Tibial nerve (tissue), 4 donors: ENCODE measurements at regions not wholly inside any gene's neighbourhood (a gene's known extent, or its start where the extent isn't known, plus 50 kb on each side); places are given as distances from the start of the nearest gene placed in this dataset.

Source experiments
- DNase-seq, 2 donors: peaks; one replicate each; pipeline ENCODE4 v3.0.0-alpha.2; 2019; ENCODE audit warnings: low spot score in 2 of 2
- H3K27ac ChIP-seq, 4 donors: fragments of 200-600 bp; sonication (generic) in 3 of 4; one replicate each; pipeline ENCODE4 v1.5.1; 2017 to 2019; ENCODE audit warnings: mild to moderate bottlenecking in 1 of 4
- H3K27me3 ChIP-seq, 2 donors: fragments of 200-600 bp; sonication (generic) in 1 of 2; one replicate each; pipeline versions ENCODE4 v1.5.1 to v1.6.0; 2017 to 2019
- H3K36me3 ChIP-seq, 3 donors: fragments of 200-600 bp; sonication (generic); one replicate each; pipeline ENCODE4 v1.5.1; 2018 to 2019
- H3K4me1 ChIP-seq, 4 donors: fragments of 200-600 bp; sonication (generic) in 3 of 4; one replicate each; pipeline ENCODE4 v1.5.1; 2017 to 2019
- H3K4me3 ChIP-seq, 4 donors: fragments of 200-600 bp; sonication (generic) in 3 of 4; one replicate each; pipeline ENCODE4 v1.5.1; 2017 to 2019; ENCODE audit warnings: mild to moderate bottlenecking in 1 of 4, moderate library complexity in 1 of 4
- H3K9me3 ChIP-seq, 4 donors: fragments of 200-600 bp; sonication (generic) in 3 of 4; one replicate each; pipeline ENCODE4 v1.5.1; 2017 to 2019
- EP300 ChIP-seq, 2 donors: sonication (generic); formaldehyde crosslinking; IDR thresholded peaks; one replicate each; pipeline ENCODE4 v1.6.1; 2017; ENCODE audit warnings: antibody characterized with exemption in 2 of 2, mild to moderate bottlenecking in 1 of 2
- POLR2A ChIP-seq, 2 donors: fragments of 450-650 bp; IDR thresholded peaks; one replicate each; pipeline ENCODE4 v1.6.1; 2017; ENCODE audit warnings: antibody characterized with exemption in 2 of 2, mild to moderate bottlenecking in 2 of 2, moderate library complexity in 2 of 2
- WGBS, 2 donors: methylation state at CpG; one replicate each; pipeline ENCODE4 v1.1.5; 2018; 5-methylcytosine and 5-hydroxymethylcytosine counted together
- TF ChIP-seq, protein P1 (sequence below), 5 experiments: fragments of 200-600 bp in 3 of 5; fragments of 450-650 bp in 2 of 5; sonication (generic) in 3 of 5; IDR thresholded peaks; one replicate each; pipeline ENCODE4 v1.5.1; 2016 to 2019; ENCODE audit warnings: antibody characterized with exemption in 5 of 5, mild to moderate bottlenecking in 3 of 5, moderate library complexity in 2 of 5

DNA sequence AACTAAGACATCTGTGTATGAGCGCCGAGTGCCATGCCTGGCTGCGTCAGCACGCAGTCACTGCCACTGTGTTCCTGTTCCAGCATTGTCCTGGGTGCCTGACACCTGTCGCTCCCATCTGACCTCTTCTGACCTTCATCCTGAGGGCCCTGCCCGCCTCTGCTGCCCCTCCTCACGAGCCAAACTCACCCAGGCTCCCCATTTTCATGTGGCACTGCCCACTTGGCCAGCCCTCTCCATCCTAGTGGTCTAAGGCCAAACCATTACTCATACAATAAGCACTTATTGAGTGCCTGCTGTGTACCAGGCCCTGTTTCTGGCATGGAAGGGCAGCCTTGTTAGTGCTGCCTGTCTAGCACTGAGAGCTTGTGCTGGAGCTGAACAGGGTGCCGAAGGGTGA, 77.2 kb upstream of the PCBD1 start:
- Histone ChIP-seq H3K27ac (no peak overlapping the region), H3K4me1 (no peaks in the 10 kb centered on the region), H3K4me3 (no peak overlapping the region), H3K36me3 (no peaks in the 10 kb centered on the region), H3K27me3 (no peaks in the 10 kb centered on the region), H3K9me3 (peaks cover 0 to 2% (median 0%) of the 10 kb centered on the region in 4 donors)
- DNase-seq: no peak
- TF ChIP-seq, protein P1, sequence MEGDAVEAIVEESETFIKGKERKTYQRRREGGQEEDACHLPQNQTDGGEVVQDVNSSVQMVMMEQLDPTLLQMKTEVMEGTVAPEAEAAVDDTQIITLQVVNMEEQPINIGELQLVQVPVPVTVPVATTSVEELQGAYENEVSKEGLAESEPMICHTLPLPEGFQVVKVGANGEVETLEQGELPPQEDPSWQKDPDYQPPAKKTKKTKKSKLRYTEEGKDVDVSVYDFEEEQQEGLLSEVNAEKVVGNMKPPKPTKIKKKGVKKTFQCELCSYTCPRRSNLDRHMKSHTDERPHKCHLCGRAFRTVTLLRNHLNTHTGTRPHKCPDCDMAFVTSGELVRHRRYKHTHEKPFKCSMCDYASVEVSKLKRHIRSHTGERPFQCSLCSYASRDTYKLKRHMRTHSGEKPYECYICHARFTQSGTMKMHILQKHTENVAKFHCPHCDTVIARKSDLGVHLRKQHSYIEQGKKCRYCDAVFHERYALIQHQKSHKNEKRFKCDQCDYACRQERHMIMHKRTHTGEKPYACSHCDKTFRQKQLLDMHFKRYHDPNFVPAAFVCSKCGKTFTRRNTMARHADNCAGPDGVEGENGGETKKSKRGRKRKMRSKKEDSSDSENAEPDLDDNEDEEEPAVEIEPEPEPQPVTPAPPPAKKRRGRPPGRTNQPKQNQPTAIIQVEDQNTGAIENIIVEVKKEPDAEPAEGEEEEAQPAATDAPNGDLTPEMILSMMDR (IDR thresholded peaks at IDR 0.05): no peak
- no peak for TF ChIP-seq EP300 (IDR thresholded peaks at IDR 0.05)
- 93 to 95% methylated on average over 8 of the region's 8 CpGs for WGBS, 2 donors

DNA sequence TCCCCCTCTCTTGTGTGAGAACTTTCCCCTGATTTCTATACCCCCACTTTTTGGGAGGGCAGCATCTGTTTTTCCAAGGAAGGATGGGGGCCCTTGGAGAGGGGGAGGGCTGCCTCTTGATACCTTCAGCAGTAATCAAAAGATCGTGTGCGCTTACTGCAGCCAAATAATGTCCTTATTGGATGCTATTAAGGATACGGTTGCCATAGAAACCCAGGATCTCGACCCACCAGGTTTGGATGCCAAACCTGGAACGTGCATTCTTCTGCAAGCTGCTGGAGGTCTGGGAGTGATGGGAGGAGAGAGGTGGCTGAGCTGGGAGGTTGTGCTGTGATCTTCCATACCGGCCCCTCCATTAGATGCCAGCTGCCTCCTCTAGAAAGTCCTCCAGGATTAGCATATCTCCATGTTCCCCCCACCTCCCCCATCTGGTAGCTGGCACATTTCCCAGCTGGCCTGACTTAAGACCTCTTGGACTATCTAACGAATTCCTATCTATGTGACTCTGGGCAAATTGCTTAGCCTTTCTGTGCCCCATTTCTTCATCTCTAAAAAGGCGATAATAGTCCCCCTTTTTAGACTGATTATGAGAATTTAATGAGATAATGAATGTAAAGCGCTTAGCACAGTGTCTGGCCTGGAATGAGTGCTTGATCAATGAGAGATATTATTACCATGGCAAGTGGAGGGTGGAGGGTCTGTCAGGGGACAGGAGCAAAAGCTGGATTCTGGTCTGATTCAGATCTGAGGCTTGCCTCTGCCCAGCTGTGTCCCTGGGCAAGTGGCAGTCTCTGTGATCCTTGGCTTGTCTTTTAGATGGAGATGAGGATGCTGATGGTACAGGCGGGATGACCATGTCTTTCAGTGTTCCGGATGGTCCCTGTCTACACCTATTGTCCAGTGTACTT, 78.5 kb upstream of the PCBD1 start:
- Histone ChIP-seq H3K9me3 (peaks cover 0 to 15% (median under 1%) of the 10 kb centered on the region in 4 donors), H3K4me1 (no peaks in the 10 kb centered on the region), H3K36me3 (no peaks in the 10 kb centered on the region), H3K4me3 (no peak overlapping the region), H3K27me3 (no peaks in the 10 kb centered on the region), H3K27ac (no peak overlapping the region)
- 66 to 70% methylated on average over 9 to 11 of the region's 11 CpGs for WGBS, 2 donors
- TF ChIP-seq POLR2A (IDR thresholded peaks at IDR 0.05): no peak
- TF ChIP-seq, protein P1 (IDR thresholded peaks at IDR 0.05): no peak
- no peak for TF ChIP-seq EP300 (IDR thresholded peaks at IDR 0.05)
- no peak for DNase-seq

DNA sequence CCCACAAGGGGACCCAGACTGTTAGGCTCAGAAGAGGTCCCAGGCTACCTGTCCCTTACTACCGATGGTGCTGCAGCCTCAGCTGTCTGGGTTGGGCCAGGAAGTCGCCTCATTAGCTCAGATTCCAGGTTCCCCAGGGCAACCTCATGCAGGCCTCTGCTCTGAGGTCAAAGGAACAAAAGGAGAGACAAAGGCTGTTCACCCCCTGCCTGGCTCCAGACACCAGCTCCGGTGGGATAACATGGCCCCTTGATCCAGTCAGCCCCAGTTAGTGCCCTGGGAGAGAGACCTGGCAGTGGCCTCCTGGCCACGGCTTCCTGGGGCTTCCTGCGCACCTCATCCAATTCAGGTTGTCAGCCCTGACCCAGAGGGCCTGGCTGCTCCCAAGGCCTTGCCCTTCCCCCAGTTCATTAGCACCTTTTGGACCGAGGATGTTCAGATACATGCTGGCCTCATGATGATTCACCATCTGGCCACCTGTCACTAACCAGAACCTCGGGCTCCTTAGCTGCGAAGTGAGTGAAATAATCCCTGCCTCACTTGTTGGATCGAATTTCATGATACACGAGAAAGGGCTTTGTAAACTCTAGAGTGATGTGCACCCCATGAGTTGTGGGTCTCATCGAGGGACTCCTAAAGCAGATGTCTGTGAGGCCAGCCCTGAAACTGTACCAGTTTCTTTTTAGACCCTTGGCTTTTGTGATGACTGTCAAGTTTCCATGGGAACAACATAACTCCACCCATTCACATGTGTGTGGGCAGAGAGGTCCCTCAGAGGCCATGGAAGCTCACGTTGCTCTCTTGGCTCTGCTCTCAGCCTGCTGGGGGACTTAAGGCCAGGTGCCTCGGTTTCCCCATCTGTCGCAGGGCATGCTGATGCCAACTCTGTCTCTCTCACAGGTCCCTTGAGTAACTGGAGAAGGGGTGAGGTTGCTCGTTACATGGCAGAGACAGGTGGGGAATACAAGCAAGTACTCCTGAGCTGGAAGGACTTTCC, 79.5 kb upstream of the PCBD1 start:
- Histone ChIP-seq H3K27me3 (no peaks in the 10 kb centered on the region), H3K36me3 (no peaks in the 10 kb centered on the region), H3K4me1 (no peaks in the 10 kb centered on the region), H3K27ac (no peak overlapping the region), H3K4me3 (no peak overlapping the region), H3K9me3 (peaks cover 0 to 24% (median 3%) of the 10 kb centered on the region in 4 donors)
- TF ChIP-seq, protein P1 (IDR thresholded peaks at IDR 0.05): no peak
- TF ChIP-seq POLR2A (IDR thresholded peaks at IDR 0.05) (no peak), EP300 (IDR thresholded peaks at IDR 0.05) (no peak)
- no peak for DNase-seq
- WGBS, 2 donors: 55 to 58% methylated on average over 13 to 15 of the region's 15 CpGs

DNA sequence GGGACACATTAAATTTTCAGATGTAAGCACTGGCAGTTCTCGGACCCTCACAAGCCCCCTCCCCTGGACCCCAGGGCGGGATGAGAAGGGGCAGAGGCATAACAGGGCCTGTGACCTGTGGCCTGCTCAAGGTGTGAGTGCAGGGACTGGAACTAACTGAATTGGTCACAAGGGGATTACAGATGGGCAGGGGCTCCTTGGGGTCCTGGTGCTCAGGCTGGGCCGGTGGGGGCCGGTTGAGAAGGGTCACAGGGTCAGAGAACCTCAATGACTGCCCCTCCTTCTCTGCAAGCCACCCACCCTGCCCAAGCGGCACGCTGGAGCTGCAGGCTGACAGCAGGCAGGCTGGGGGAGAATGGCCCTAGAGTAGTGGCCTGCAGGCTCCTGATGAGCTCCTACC, 80.8 kb upstream of the PCBD1 start:
- Histone ChIP-seq H3K36me3 (no peaks in the 10 kb centered on the region), H3K4me3 (no peak overlapping the region), H3K4me1 (no peaks in the 10 kb centered on the region), H3K27me3 (no peaks in the 10 kb centered on the region), H3K27ac (no peak overlapping the region), H3K9me3 (peaks cover 0 to 28% (median 3%) of the 10 kb centered on the region in 4 donors)
- TF ChIP-seq, protein P1 (IDR thresholded peaks at IDR 0.05): no peak
- no peak for TF ChIP-seq POLR2A (IDR thresholded peaks at IDR 0.05)
- no peak for TF ChIP-seq EP300 (IDR thresholded peaks at IDR 0.05)
- 66 to 67% methylated on average over 6 of the region's 6 CpGs for WGBS, 2 donors
- no peak for DNase-seq
